HepG2 (cell line): ENCODE measurements at regions not wholly inside any gene's neighbourhood (a gene's known extent, or its start where the extent isn't known, plus 50 kb on each side); places are given as distances from the start of the nearest gene placed in this dataset.

Experiments used
- CTCF ChIP-seq: sonication (generic); formaldehyde crosslinking; IDR thresholded peaks from 2 replicates; pipeline ENCODE4 v1.5.0; 2020; ENCODE audit warnings: mild to moderate bottlenecking, missing genetic modification reagents, moderate library complexity
- HDAC2 ChIP-seq: sonication (generic); formaldehyde crosslinking; IDR thresholded peaks from 2 replicates; pipeline ENCODE4 v1.4.0; 2020; ENCODE audit warnings: missing genetic modification reagents
- MYNN ChIP-seq: sonication (generic); formaldehyde crosslinking; IDR thresholded peaks from 2 replicates; pipeline ENCODE4 v1.4.0; 2020; ENCODE audit warnings: mild to moderate bottlenecking, low read depth, missing genetic modification reagents
- POLR2AphosphoS5 ChIP-seq: IDR thresholded peaks from 2 replicates; pipeline ENCODE4 v1.6.1; 2012; ENCODE audit warnings: low read depth, low read length
- YY1 ChIP-seq: IDR thresholded peaks from 2 replicates; pipeline ENCODE4 v1.6.1; 2011; ENCODE audit warnings: low read length, low read depth, moderate library complexity, mild to moderate bottlenecking; ENCODE audit not compliant: insufficient read depth, insufficient replicate concordance

DNA sequence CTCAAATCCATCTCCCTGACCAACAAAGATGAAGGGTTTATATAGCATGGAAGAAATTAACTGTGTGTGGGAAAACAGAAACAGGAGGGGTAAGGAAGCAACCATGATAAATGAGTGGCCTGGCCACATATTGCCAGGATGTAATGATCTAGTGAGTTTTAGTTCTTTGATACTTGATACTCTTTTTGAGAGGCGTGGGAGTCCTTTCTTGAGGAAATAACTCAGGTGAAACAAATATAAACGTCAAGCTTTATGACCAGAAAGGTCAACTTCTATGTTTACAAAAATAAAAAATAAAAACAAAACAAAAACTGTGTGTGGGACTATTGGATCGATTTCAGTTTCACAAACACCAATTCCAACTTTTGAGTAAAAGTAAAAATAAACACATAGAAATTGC lies 860.8 kb upstream of the B3GALT2 start:
- TF ChIP-seq POLR2AphosphoS5 = no peak
- TF ChIP-seq CTCF (CRISPR knock-in tag) = no peak
- TF ChIP-seq HDAC2 (CRISPR knock-in tag) = no peak
- no peak for TF ChIP-seq MYNN (CRISPR knock-in tag)
- TF ChIP-seq YY1 = no peak
